Transverse colon (tissue), 4 donors: ENCODE measurements at regions not wholly inside any gene's neighbourhood (a gene's known extent, or its start where the extent isn't known, plus 50 kb on each side); places are given as distances from the start of the nearest gene placed in this dataset.
A peak's percentile ranks its signal among the peaks of the same experiment; 100 is the strongest.

Experiments
- DNase-seq: peaks from one replicate; pipeline ENCODE4 v3.0.0-alpha.2; 2019
- H3K27ac ChIP-seq, 4 donors: fragments of 200-600 bp; sonication (generic); 2 replicates each; pipeline ENCODE4 v1.5.1; 2016 to 2018; ENCODE audit warnings: inconsistent platforms in 4 of 4
- H3K27me3 ChIP-seq: fragments of 200-600 bp; sonication (generic); 2 replicates; pipeline ENCODE4 v1.5.1; 2017; ENCODE audit warnings: inconsistent platforms
- H3K36me3 ChIP-seq, 4 donors: fragments of 200-600 bp; sonication (generic); 2 replicates each; pipeline ENCODE4 v1.5.1; 2017 to 2019; ENCODE audit warnings: inconsistent platforms in 4 of 4
- H3K4me1 ChIP-seq, 4 donors: fragments of 200-600 bp; sonication (generic); 2 replicates each; pipeline ENCODE4 v1.5.1; 2017 to 2020; ENCODE audit warnings: inconsistent platforms in 4 of 4
- H3K4me3 ChIP-seq, 4 donors: fragments of 200-600 bp; sonication (generic); 1 replicate in 1 of 4; 2 replicates in 3 of 4; pipeline versions ENCODE4 v1.5.1 to v1.6.1; 2017 to 2019; ENCODE audit warnings: inconsistent platforms in 4 of 4
- H3K9me3 ChIP-seq, 2 donors: fragments of 200-600 bp; sonication (generic); 2 replicates each; pipeline ENCODE4 v1.5.1; 2017 to 2019; ENCODE audit warnings: inconsistent platforms in 2 of 2
- CTCF ChIP-seq, 5 experiments: fragments of 200-600 bp in 3 of 5; fragments of 450-650 bp in 2 of 5; sonication (generic) in 3 of 5; IDR thresholded peaks; 1 replicate in 2 of 5; 2 replicates in 3 of 5; pipeline ENCODE4 v1.5.1; 2016 to 2017; ENCODE audit warnings: antibody characterized with exemption in 5 of 5, inconsistent platforms in 3 of 5, mild to moderate bottlenecking in 2 of 5, moderate library complexity in 1 of 5
- EP300 ChIP-seq: sonication (generic); formaldehyde crosslinking; IDR thresholded peaks from one replicate; pipeline ENCODE4 v1.6.1; 2017; ENCODE audit warnings: antibody characterized with exemption, low read depth
- POLR2A ChIP-seq: fragments of 450-650 bp; IDR thresholded peaks from one replicate; pipeline ENCODE4 v1.6.1; 2016; ENCODE audit warnings: antibody characterized with exemption, mild to moderate bottlenecking, moderate library complexity
- POLR2AphosphoS5 ChIP-seq, 3 donors: sonication (generic); formaldehyde crosslinking; IDR thresholded peaks; one replicate each; pipeline ENCODE4 v1.6.1; 2016; ENCODE audit warnings: antibody characterized with exemption in 3 of 3
- WGBS, 2 donors: methylation state at CpG; one replicate each; pipeline ENCODE4 v1.1.5; 2018; ENCODE audit warnings: low coverage in 1 of 2; 5-methylcytosine and 5-hydroxymethylcytosine counted together
- in situ Hi-C, 4 donors: fragments of 200-750 bp; cut with MboI; loops; one replicate each; pipeline versions ENCODE4 v1.15.0 to v1.15.1; 2017; ENCODE audit warnings: low sequenced_read_pairs in 3 of 4, low pct_ligation_motif_present in 1 of 4, low pct_unique_long_range_greater_than_20kb in 1 of 4
- intact Hi-C: fragments of 100-400 bp; cut with DNase I; formaldehyde crosslinking; loops from one replicate; pipeline ENCODE4 v1.15.1; 2023; ENCODE audit warnings: low total_unique reads

GRCh38 chr4:53866055-53866454 is 198.3 kb downstream of the CHIC2 start:
- intact Hi-C loops = no loop called here
- no peak for TF ChIP-seq POLR2A
- TF ChIP-seq EP300 = no peak
- no peak for TF ChIP-seq CTCF (IDR thresholded peaks at IDR 0.05)
- no peak for TF ChIP-seq POLR2AphosphoS5 (IDR thresholded peaks at IDR 0.05)
- no peak for DNase-seq
- Histone ChIP-seq H3K27ac (no peak overlapping the region), H3K4me1 (no peaks in the 10 kb centered on the region), H3K4me3 (no peak overlapping the region), H3K9me3 (no peaks in the 10 kb centered on the region), H3K36me3 (no peaks in the 10 kb centered on the region), H3K27me3 (no peaks in the 10 kb centered on the region)
- in situ Hi-C loops = no loop called here
- 90% methylated on average over 8 of the region's 8 CpGs; no CpG with 5 or more reads in 1 of the 2 donors for WGBS, 2 donors

- no peaks in the 10 kb centered on the region for H3K4me1 ChIP-seq
- TF ChIP-seq CTCF (IDR thresholded peaks at IDR 0.05) (no peak), POLR2A (no peak), EP300 (no peak), POLR2AphosphoS5 (IDR thresholded peaks at IDR 0.05) (no peak)
- no peaks in the 10 kb centered on the region for H3K36me3 ChIP-seq
- no peak overlapping the region for H3K4me3 ChIP-seq
- no peaks in the 10 kb centered on the region for H3K9me3 ChIP-seq
- no peak for DNase-seq
- intact Hi-C loops = no loop called here
- 86 to 88% methylated on average over 3 to 5 of the region's 5 CpGs for WGBS, 2 donors
- no peaks in the 10 kb centered on the region for H3K27me3 ChIP-seq
- no peak overlapping the region for H3K27ac ChIP-seq
- in situ Hi-C loops = no loop called here
Observed at GRCh38 chr4:53865054-53865453, 199.4 kb downstream of the CHIC2 start.

- no peaks in the 10 kb centered on the region for H3K9me3 ChIP-seq
- H3K4me1 ChIP-seq = no peaks in the 10 kb centered on the region
- intact Hi-C loops (no loop called here), in situ Hi-C loops (no loop called here)
- no peak for DNase-seq
- TF ChIP-seq POLR2A = no peak
- TF ChIP-seq POLR2AphosphoS5 (IDR thresholded peaks at IDR 0.05) = no peak
- TF ChIP-seq CTCF (IDR thresholded peaks at IDR 0.05) = no peak
- TF ChIP-seq EP300 = no peak
- H3K36me3 ChIP-seq = no peaks in the 10 kb centered on the region
- no peak overlapping the region for H3K4me3 ChIP-seq
- peak overlapping the region in 2 of 4 donors; percentile 46 to 49 for H3K27ac ChIP-seq
- WGBS, 2 donors = 67 to 75% methylated on average over 2 to 4 of the region's 4 CpGs
- no peaks in the 10 kb centered on the region for H3K27me3 ChIP-seq
Observed at GRCh38 chr4:53863736-53864365, 200.6 kb downstream of the CHIC2 start.

- H3K27me3 ChIP-seq = no peaks in the 10 kb centered on the region
- no peak for DNase-seq
- no peaks in the 10 kb centered on the region for H3K4me1 ChIP-seq
- H3K36me3 ChIP-seq = no peaks in the 10 kb centered on the region
- no peak overlapping the region for H3K4me3 ChIP-seq
- in situ Hi-C loops = no loop called here
- TF ChIP-seq CTCF (IDR thresholded peaks at IDR 0.05) (no peak), EP300 (no peak), POLR2AphosphoS5 (IDR thresholded peaks at IDR 0.05) (no peak), POLR2A (no peak)
- intact Hi-C loops = no loop called here
- 50 to 76% methylated on average over 2 to 3 of the region's 3 CpGs for WGBS, 2 donors
- H3K27ac ChIP-seq = peak overlapping the region; percentile 15 to 49 (median 34)
- H3K9me3 ChIP-seq = no peaks in the 10 kb centered on the region
Observed at GRCh38 chr4:53863158-53863557, 201.2 kb downstream of the CHIC2 start.
